HepG2 (cell line): ENCODE measurements at regions not wholly inside any gene's neighbourhood (a gene's known extent, or its start where the extent isn't known, plus 50 kb on each side); places are given as distances from the start of the nearest gene placed in this dataset.

Experiments
- ASH2L ChIP-seq: fragments of 300-600, 200-600 bp; sonication (generic); IDR thresholded peaks from 2 replicates; pipeline ENCODE4 v1.7.0; 2017; ENCODE audit warnings: low read depth, mild to moderate bottlenecking, moderate library complexity, mixed read lengths, low read length; ENCODE audit not compliant: insufficient read length
- BCL3 ChIP-seq: sonication (generic); formaldehyde crosslinking; IDR thresholded peaks from 2 replicates; pipeline ENCODE4 v1.5.1; 2020; ENCODE audit warnings: mild to moderate bottlenecking, missing genetic modification reagents, moderate library complexity
- BRD4 ChIP-seq: sonication (generic); formaldehyde crosslinking; IDR thresholded peaks from 2 replicates; pipeline ENCODE4 v1.4.0; 2020; ENCODE audit warnings: missing genetic modification reagents
- GLI4 ChIP-seq: sonication (generic); formaldehyde crosslinking; IDR thresholded peaks from 2 replicates; pipeline ENCODE4 v1.5.1; 2020; ENCODE audit warnings: missing genetic modification reagents, mild to moderate bottlenecking, moderate library complexity, borderline replicate concordance
- GRHL1 ChIP-seq: sonication (generic); formaldehyde crosslinking; conservative IDR thresholded peaks from 2 replicates; pipeline ENCODE4 v1.8.0; 2022; ENCODE audit warnings: missing genetic modification reagents
- HNF1A ChIP-seq, 2 experiments: sonication (generic) in 1 of 2; formaldehyde crosslinking in 1 of 2; IDR thresholded peaks; 2 replicates each; pipeline versions ENCODE4 v1.4.0 to v1.6.1; 2016 to 2020; ENCODE audit warnings: borderline replicate concordance in 1 of 2, low read depth in 1 of 2, mild to moderate bottlenecking in 1 of 2, missing genetic modification reagents in 1 of 2
- MAF1 ChIP-seq: sonication (generic); formaldehyde crosslinking; IDR thresholded peaks from 2 replicates; pipeline ENCODE4 v1.5.0; 2020; ENCODE audit warnings: missing genetic modification reagents, borderline replicate concordance
- NFKB2 ChIP-seq: sonication (generic); formaldehyde crosslinking; IDR thresholded peaks from 2 replicates; pipeline ENCODE4 v1.4.0; 2020; ENCODE audit warnings: missing genetic modification reagents, borderline replicate concordance
- NONO ChIP-seq, 2 experiments: fragments of 450-650 bp in 1 of 2; sonication (generic) in 1 of 2; formaldehyde crosslinking in 1 of 2; IDR thresholded peaks in 1 of 2; conservative IDR thresholded peaks in 1 of 2; 2 replicates each; pipeline versions ENCODE4 v1.6.1 to v1.8.0; 2017 to 2022; ENCODE audit warnings: mild to moderate bottlenecking in 1 of 2, missing genetic modification reagents in 1 of 2, moderate library complexity in 1 of 2
- NR1H2 ChIP-seq: sonication (generic); formaldehyde crosslinking; IDR thresholded peaks from 2 replicates; pipeline ENCODE4 v1.8.1; 2022; ENCODE audit warnings: low read depth, missing genetic modification reagents, borderline replicate concordance
- NR2F1 ChIP-seq, 2 experiments: fragments of 450-650 bp in 1 of 2; formaldehyde crosslinking in 1 of 2; IDR thresholded peaks; 2 replicates each; pipeline versions ENCODE4 v1.5.0 to v1.6.1; 2016 to 2020; ENCODE audit warnings: mild to moderate bottlenecking in 1 of 2, missing compliant biosample characterization in 1 of 2, missing genetic modification reagents in 1 of 2, moderate library complexity in 1 of 2
- PREB ChIP-seq: sonication (generic); formaldehyde crosslinking; IDR thresholded peaks from 2 replicates; pipeline ENCODE4 v1.4.0; 2020; ENCODE audit warnings: missing genetic modification reagents
- RAD21 ChIP-seq: fragments of 450-650 bp; formaldehyde crosslinking; IDR thresholded peaks from 2 replicates; pipeline ENCODE4 v1.5.0; 2020; ENCODE audit warnings: mild to moderate bottlenecking
- RFXAP ChIP-seq: sonication (generic); formaldehyde crosslinking; IDR thresholded peaks from 2 replicates; pipeline ENCODE4 v1.4.0; 2020; ENCODE audit warnings: missing genetic modification reagents, borderline replicate concordance
- SNAPC5 ChIP-seq: sonication (generic); formaldehyde crosslinking; IDR thresholded peaks from 2 replicates; pipeline ENCODE4 v1.8.1; 2023; ENCODE audit warnings: mild to moderate bottlenecking, missing genetic modification reagents, borderline replicate concordance
- ZNF232 ChIP-seq: sonication (generic); formaldehyde crosslinking; IDR thresholded peaks from 2 replicates; pipeline ENCODE4 v1.4.0; 2020; ENCODE audit warnings: missing genetic modification reagents, borderline replicate concordance
- ZNF260 ChIP-seq: sonication (generic); formaldehyde crosslinking; IDR thresholded peaks from 2 replicates; pipeline ENCODE4 v1.4.0; 2020; ENCODE audit warnings: missing genetic modification reagents, low read depth, mild to moderate bottlenecking, borderline replicate concordance
- ZNF777 ChIP-seq: sonication (generic); formaldehyde crosslinking; IDR thresholded peaks from 2 replicates; pipeline ENCODE4 v1.4.0; 2020; ENCODE audit warnings: missing genetic modification reagents
- ZNF879 ChIP-seq: sonication (generic); formaldehyde crosslinking; IDR thresholded peaks from 2 replicates; pipeline ENCODE4 v1.8.1; 2023; ENCODE audit warnings: missing genetic modification reagents
- ZNF883 ChIP-seq: sonication (generic); formaldehyde crosslinking; IDR thresholded peaks from 2 replicates; pipeline ENCODE4 v1.5.1; 2020; ENCODE audit warnings: mild to moderate bottlenecking, missing genetic modification reagents; ENCODE audit errors: not compliant biosample characterization

GRCh38 chr10:33832124-33832787 lies 497.8 kb upstream of the NRP1 start (continued):
- TF ChIP-seq HNF1A (IDR thresholded peaks at IDR 0.05; ENCODE audit: low read depth) = no peak
- peak; percentile 44; the same call in 1 of the 2 replicates for TF ChIP-seq HNF1A (CRISPR knock-in tag; IDR thresholded peaks at IDR 0.05; ENCODE audit: borderline replicate concordance)
- no peak for TF ChIP-seq RAD21 (CRISPR knock-in tag)
- no peak for TF ChIP-seq BRD4
- no peak for TF ChIP-seq RFXAP (CRISPR knock-in tag)
- no peak for TF ChIP-seq MAF1 (CRISPR knock-in tag)
- TF ChIP-seq ZNF260 = no peak
- no peak for TF ChIP-seq NONO (IDR thresholded peaks at IDR 0.05)
- no peak for TF ChIP-seq NONO (CRISPR knock-in tag; conservative IDR thresholded peaks at IDR 0.05)
- peak; percentile 65 for TF ChIP-seq ASH2L
- no peak for TF ChIP-seq ZNF232 (CRISPR knock-in tag)
- TF ChIP-seq PREB (CRISPR knock-in tag) = no peak
- no peak for TF ChIP-seq GRHL1 (CRISPR knock-in tag)
- no peak for TF ChIP-seq NR1H2 (CRISPR knock-in tag)
- TF ChIP-seq ZNF879 (CRISPR knock-in tag) = no peak
- TF ChIP-seq BCL3 (CRISPR knock-in tag) = no peak
- TF ChIP-seq SNAPC5 (CRISPR knock-in tag) = no peak
- TF ChIP-seq ZNF777 (CRISPR knock-in tag) = no peak
- TF ChIP-seq GLI4 (CRISPR knock-in tag) = no peak
- no peak for TF ChIP-seq NFKB2
- TF ChIP-seq ZNF883 (CRISPR knock-in tag) = no peak
- no peak for TF ChIP-seq NR2F1 (CRISPR knock-in tag; IDR thresholded peaks at IDR 0.05)
